VCaP (cell line): ENCODE measurements at regions not wholly inside any gene's neighbourhood (a gene's known extent, or its start where the extent isn't known, plus 50 kb on each side); places are given as distances from the start of the nearest gene placed in this dataset.
"Not testable (repeated sequence)": the region's sequence is repeated elsewhere in the genome, so short reads cannot be mapped to it uniquely, and the experiment has no call there.

Experiments used
- H3K27ac ChIP-seq: fragments of 450-650 bp; 2 replicates; pipeline ENCODE4 v1.5.1; 2017
- CTCF ChIP-seq: fragments of 450-650 bp; conservative IDR thresholded peaks from 2 replicates; pipeline ENCODE4 v1.5.1; 2017; ENCODE audit warnings: mild to moderate bottlenecking, moderate library complexity

- TF ChIP-seq CTCF, result no peak
- H3K27ac ChIP-seq, result no peak overlapping the region
Measured at GRCh38 chr18:28743115-28743514, 566.2 kb upstream of the CDH2 start.

- no peak for TF ChIP-seq CTCF
- H3K27ac ChIP-seq, result no peak overlapping the region
Measured at GRCh38 chr18:28740575-28740974, 563.6 kb upstream of the CDH2 start.

GRCh38 chr18:28736951-28737350 is 560.0 kb upstream of the CDH2 start:
- no peak for TF ChIP-seq CTCF
- H3K27ac ChIP-seq, result no peak overlapping the region

GRCh38 chr18:28736223-28736622 is 559.3 kb upstream of the CDH2 start:
- no peak overlapping the region for H3K27ac ChIP-seq
- TF ChIP-seq CTCF, result no peak

GRCh38 chr18:28735731-28736130 is 558.8 kb upstream of the CDH2 start:
- no peak overlapping the region for H3K27ac ChIP-seq
- no peak for TF ChIP-seq CTCF

GRCh38 chr18:28729321-28729720 is 552.4 kb upstream of the CDH2 start:
- no peak overlapping the region for H3K27ac ChIP-seq
- TF ChIP-seq CTCF, result no peak

GRCh38 chr18:28728891-28729290 is 552.0 kb upstream of the CDH2 start:
- no peak for TF ChIP-seq CTCF
- H3K27ac ChIP-seq, result no peak overlapping the region

GRCh38 chr18:28727189-28727588 is 550.3 kb upstream of the CDH2 start:
- not testable (repeated sequence) for H3K27ac ChIP-seq
